T-cell (primary cell): ENCODE measurements at regions not wholly inside any gene's neighbourhood (a gene's known extent, or its start where the extent isn't known, plus 50 kb on each side); places are given as distances from the start of the nearest gene placed in this dataset.
"Not testable (repeated sequence)": the region's sequence is repeated elsewhere in the genome, so short reads cannot be mapped to it uniquely, and the experiment has no call there.

Experiments
- ATAC-seq, 4 experiments: fragments of 200-7000 bp in 3 of 4; fragments of 150-1000 bp in 1 of 4; cut with Tn5 transposase; replicated peaks in 1 of 4; 1 replicate in 3 of 4; 2 replicates in 1 of 4; pipeline ENCODE4 v1.10.0; 2021; ENCODE audit warnings: moderate library complexity in 3 of 4, mild to moderate bottlenecking in 2 of 4, moderate number of reproducible peaks in 1 of 4
- CTCF ChIA-PET, 2 donors: fragments of 300-600 bp; sonication (Branson Sonifier 250); formaldehyde crosslinking; loops; one replicate each; lab custom pipeline; 2022; ENCODE audit warnings: antibody characterized with exemption in 2 of 2; lab: Charles Lee
- POLR2A ChIA-PET, 2 donors: fragments of 300-600 bp; sonication (Branson Sonifier 250); formaldehyde crosslinking; loops; one replicate each; lab custom pipeline; 2022; ENCODE audit warnings: antibody characterized with exemption in 2 of 2; lab: Charles Lee
- DNase-seq, 35 experiments: peaks; one replicate each; pipeline versions ENCODE4 v3.0.0 to v3.0.0-alpha.2; 2013 to 2023
- H3K27ac ChIP-seq: one replicate; pipeline ENCODE4 v1.5.1; 2013; ENCODE audit warnings: low read length
- H3K27me3 ChIP-seq, 2 experiments: replicated peaks in 1 of 2; 1 replicate in 1 of 2; 2 replicates in 1 of 2; pipeline versions ENCODE4 v1.6.1 to v1.7.0; 2013; ENCODE audit warnings: low read length in 1 of 2, mixed read lengths in 1 of 2; ENCODE audit not compliant: control insufficient read depth in 2 of 2, insufficient read depth in 2 of 2; ENCODE audit errors: extremely low read depth in 1 of 2
- H3K36me3 ChIP-seq, 2 donors: 1 replicate in 1 of 2; 2 replicates in 1 of 2; pipeline versions ENCODE4 v1.6.1 to v1.7.0; 2013; ENCODE audit warnings: low read length in 1 of 2; ENCODE audit not compliant: control insufficient read depth in 2 of 2, insufficient read depth in 1 of 2; ENCODE audit errors: extremely low read depth in 1 of 2
- H3K4me1 ChIP-seq, 2 experiments: 1 replicate in 1 of 2; 2 replicates in 1 of 2; pipeline versions ENCODE4 v1.6.1 to v1.7.0; 2013; ENCODE audit warnings: low read length in 2 of 2, mixed read lengths in 1 of 2; ENCODE audit not compliant: insufficient read depth in 2 of 2, control insufficient read depth in 1 of 2; ENCODE audit errors: extremely low read depth in 1 of 2
- H3K4me3 ChIP-seq, 2 donors: 1 replicate in 1 of 2; 2 replicates in 1 of 2; pipeline versions ENCODE4 v1.5.1 to v1.7.0; 2013; ENCODE audit warnings: mild to moderate bottlenecking in 2 of 2, low read length in 1 of 2, moderate library complexity in 1 of 2; ENCODE audit not compliant: control insufficient read depth in 1 of 2; ENCODE audit errors: extremely low read depth in 1 of 2
- H3K9me3 ChIP-seq: 2 replicates; pipeline ENCODE4 v1.7.0; 2013
- H3K27ac Mint-ChIP-seq, 2 donors: one replicate each; pipeline ENCODE4 v1.8.0; 2020 to 2021; ENCODE audit warnings: mild to moderate bottlenecking in 2 of 2, mixed read lengths in 2 of 2
- H3K27me3 Mint-ChIP-seq, 2 donors: one replicate each; pipeline ENCODE4 v1.8.0; 2021 to 2022; ENCODE audit warnings: mixed read lengths in 2 of 2
- H3K36me3 Mint-ChIP-seq: one replicate; pipeline ENCODE4 v1.8.0; 2021; ENCODE audit warnings: mixed read lengths
- H3K4me1 Mint-ChIP-seq, 3 donors: one replicate each; pipeline ENCODE4 v1.8.0; 2020 to 2022; ENCODE audit warnings: mixed read lengths in 3 of 3, mild to moderate bottlenecking in 1 of 3
- H3K4me3 Mint-ChIP-seq, 3 donors: one replicate each; pipeline ENCODE4 v1.8.0; 2020 to 2022; ENCODE audit warnings: mild to moderate bottlenecking in 3 of 3, mixed read lengths in 3 of 3, moderate library complexity in 3 of 3
- H3K9me3 Mint-ChIP-seq, 3 donors: one replicate each; pipeline ENCODE4 v1.8.0; 2020 to 2022; ENCODE audit warnings: mixed read lengths in 3 of 3
- WGBS: methylation state at CpG from one replicate; pipeline ENCODE4 v1.1.5; 2013; ENCODE audit warnings: missing lambda C conversion rate; ENCODE audit not compliant: insufficient coverage; 5-methylcytosine and 5-hydroxymethylcytosine counted together

DNA sequence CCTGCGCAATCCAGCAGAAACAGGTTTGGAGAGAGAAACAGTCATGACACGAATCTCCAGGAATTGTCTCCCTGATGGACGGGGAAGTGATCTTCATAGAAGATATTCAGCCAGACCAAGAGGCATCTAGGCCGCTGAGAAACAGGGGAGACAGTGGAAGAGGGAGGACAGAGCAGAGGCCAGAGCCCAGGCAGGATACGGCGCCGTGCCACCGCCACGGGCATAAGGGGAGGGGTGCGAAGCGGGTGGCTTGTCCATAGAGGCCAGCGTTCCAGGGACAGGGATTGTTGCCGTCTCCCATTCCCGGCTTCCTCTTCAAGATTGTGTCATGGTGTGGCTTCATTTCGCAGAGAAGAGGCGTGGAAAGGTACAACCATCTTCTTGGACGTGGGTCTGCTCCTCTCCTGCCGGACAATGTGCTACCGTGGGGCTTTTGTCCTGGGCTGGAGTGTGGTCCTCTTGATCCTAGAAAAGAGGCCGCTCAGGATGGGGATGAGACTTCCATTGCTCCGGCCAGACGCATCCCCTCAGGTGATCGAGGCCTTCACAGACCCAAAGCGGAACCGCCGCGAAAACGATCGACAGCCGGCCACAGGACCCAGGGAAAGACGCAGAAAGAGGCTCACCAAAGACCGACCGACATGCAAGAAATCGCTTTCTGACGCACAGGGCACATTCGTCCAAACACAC is 118.9 kb upstream of the KCNJ18 start:
- ATAC-seq: not testable (repeated sequence)
- H3K27ac Mint-ChIP-seq: peak overlapping the region in 1 of 2 donors; percentile 22
- WGBS: 89% methylated on average over 29 of the region's 36 CpGs

DNA sequence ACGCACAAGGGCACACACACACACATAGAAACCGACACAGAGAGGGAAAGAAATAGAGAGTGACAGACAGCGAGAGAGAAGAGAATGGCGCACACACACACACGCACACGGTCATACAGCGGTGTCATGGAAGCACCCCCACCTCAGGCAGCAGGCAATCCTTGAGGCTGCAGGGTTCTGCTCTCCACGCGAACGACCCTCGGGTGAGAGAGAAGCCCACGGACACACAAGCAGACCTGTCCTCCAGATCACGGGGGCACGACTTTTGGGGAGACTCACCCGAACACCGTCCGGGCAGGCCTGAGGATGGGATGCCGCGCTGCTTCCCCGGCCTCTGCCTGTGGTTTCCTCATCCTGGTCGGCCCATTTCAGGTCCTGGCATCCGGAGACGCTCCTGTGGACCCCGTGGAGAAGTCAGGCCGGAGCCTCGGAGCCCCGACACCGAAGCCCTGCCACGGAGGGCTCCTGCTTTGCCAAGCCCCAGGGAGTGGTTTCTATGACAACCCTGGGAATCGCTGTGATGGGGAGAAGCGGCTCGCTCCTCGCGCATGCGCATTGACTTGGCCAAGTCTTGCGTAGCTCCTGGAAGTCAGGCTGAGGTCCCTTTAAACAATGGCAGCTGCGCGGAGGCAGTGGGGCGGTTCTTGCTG is 118.2 kb upstream of the KCNJ18 start:
- peaks cover 0 to 20% of the 10 kb centered on the region in 2 experiments for H3K27me3 ChIP-seq
- no peaks in the 10 kb centered on the region for H3K9me3 ChIP-seq
- ATAC-seq (peak; percentile 43 to 93 (median 59)), DNase-seq (peak in 29 of 35 experiments; percentile 7 to 63 (median 32))
- peaks cover 6 to 16% (median 7%) of the 10 kb centered on the region in 3 donors for H3K4me1 Mint-ChIP-seq
- peak overlapping the region in 1 of 2 donors; percentile 48 for H3K4me3 ChIP-seq
- WGBS: 38% methylated on average over 26 of the region's 39 CpGs
- H3K4me1 ChIP-seq: no peaks in the 10 kb centered on the region
- H3K27ac ChIP-seq: no peak overlapping the region
- no peaks in the 10 kb centered on the region for H3K36me3 ChIP-seq
- ChIA-PET POLR2A (no interaction called here), CTCF (no interaction called here)
- no peak overlapping the region for H3K27ac Mint-ChIP-seq
- H3K4me3 Mint-ChIP-seq: peak overlapping the region; percentile 50 to 78 (median 52)
- H3K9me3 Mint-ChIP-seq: peaks cover 0 to 4% (median 0%) of the 10 kb centered on the region in 3 donors
- H3K27me3 Mint-ChIP-seq: peaks cover 12 to 19% of the 10 kb centered on the region in 2 donors
- H3K36me3 Mint-ChIP-seq: no peaks in the 10 kb centered on the region

More for the DNA sequence above, 118.9 kb upstream of the KCNJ18 start:
- peaks cover 0 to 17% of the 10 kb centered on the region in 2 experiments for H3K27me3 ChIP-seq
- H3K9me3 Mint-ChIP-seq, H3K36me3 Mint-ChIP-seq, H3K27ac ChIP-seq, DNase-seq, H3K9me3 ChIP-seq, H3K36me3 ChIP-seq, POLR2A ChIA-PET, H3K4me1 ChIP-seq, CTCF ChIA-PET: not testable (repeated sequence)
- Mint-ChIP-seq H3K4me1 (peaks cover 6 to 16% (median 7%) of the 10 kb centered on the region in 3 donors), H3K4me3 (peak overlapping the region; percentile 50 to 78 (median 52)), H3K27me3 (peaks cover 12 to 14% of the 10 kb centered on the region in 2 donors)
- peak overlapping the region in 1 of 2 donors; percentile 48 for H3K4me3 ChIP-seq

DNA sequence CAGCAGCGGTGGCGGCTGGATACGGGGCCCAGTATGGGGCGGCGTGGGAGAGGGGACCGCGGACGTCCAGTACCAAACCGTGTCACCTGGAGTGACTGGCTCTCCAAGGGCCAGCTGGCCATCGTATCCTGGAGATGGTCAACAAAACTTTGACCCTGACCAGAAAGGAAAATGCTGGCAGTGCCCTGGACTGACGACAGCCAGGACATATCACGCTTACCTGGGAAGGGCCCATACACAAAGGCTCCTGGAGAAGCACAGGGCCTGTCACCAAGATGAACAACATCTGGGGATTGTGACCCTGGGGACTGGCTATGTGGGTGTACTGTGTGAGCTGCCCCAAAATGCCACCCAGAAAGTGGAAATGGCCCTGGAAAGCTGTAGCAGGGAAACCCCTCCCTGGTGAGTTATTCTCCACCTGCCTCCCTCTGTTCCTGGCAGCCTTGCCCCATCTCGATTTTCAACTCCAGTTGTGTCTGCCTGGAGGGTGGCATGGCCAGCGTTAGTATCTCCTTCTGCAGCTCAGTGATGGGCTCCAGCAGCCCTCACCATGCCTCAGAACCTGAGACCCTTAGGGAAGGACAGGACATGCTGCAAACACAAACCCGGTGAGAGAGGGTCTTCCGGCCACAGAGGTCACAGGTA is 117.6 kb upstream of the KCNJ18 start:
- POLR2A ChIA-PET, H3K27ac ChIP-seq, CTCF ChIA-PET, H3K36me3 Mint-ChIP-seq, H3K36me3 ChIP-seq, H3K9me3 Mint-ChIP-seq, ATAC-seq, DNase-seq, H3K4me1 ChIP-seq, H3K9me3 ChIP-seq, H3K27ac Mint-ChIP-seq: not testable (repeated sequence)
- H3K27me3 Mint-ChIP-seq: peaks cover 12 to 18% of the 10 kb centered on the region in 2 donors
- H3K4me3 Mint-ChIP-seq: peak overlapping the region in 2 of 3 donors; percentile 50 to 78
- H3K27me3 ChIP-seq: peaks cover 0 to 20% of the 10 kb centered on the region in 2 experiments
- WGBS: no CpG with 5 or more reads among the region's 16 CpGs
- peak overlapping the region in 1 of 2 donors; percentile 48 for H3K4me3 ChIP-seq
- peaks cover 6 to 16% (median 7%) of the 10 kb centered on the region in 3 donors for H3K4me1 Mint-ChIP-seq

DNA sequence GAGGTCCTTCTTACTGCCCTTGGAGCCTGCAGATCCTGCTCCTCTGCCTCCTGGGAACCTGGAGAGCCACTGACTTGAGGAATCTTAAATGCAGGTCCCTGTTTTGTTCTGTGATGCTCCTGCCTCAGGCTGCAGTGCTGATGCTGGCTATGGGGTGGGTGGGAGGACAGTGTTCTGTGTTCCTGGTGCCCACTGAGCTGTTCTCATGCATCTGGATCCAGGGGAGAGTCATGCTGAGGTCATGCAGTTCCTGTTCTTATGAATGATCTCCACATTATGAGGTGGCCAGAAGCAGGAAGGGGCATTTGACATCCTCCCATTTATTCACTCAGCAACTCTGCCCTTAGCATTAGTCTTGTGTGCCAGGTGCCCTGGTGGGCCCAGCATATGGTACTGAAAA is 113.5 kb upstream of the KCNJ18 start:
- H3K9me3 Mint-ChIP-seq, DNase-seq, CTCF ChIA-PET, H3K4me1 ChIP-seq, H3K4me1 Mint-ChIP-seq, ATAC-seq, H3K36me3 Mint-ChIP-seq, H3K4me3 Mint-ChIP-seq, H3K36me3 ChIP-seq, H3K4me3 ChIP-seq, POLR2A ChIA-PET, H3K9me3 ChIP-seq, H3K27ac Mint-ChIP-seq, H3K27ac ChIP-seq: not testable (repeated sequence)
- peaks cover 0 to 13% of the 10 kb centered on the region in 2 experiments for H3K27me3 ChIP-seq
- H3K27me3 Mint-ChIP-seq: peaks cover 2 to 12% of the 10 kb centered on the region in 2 donors

DNA sequence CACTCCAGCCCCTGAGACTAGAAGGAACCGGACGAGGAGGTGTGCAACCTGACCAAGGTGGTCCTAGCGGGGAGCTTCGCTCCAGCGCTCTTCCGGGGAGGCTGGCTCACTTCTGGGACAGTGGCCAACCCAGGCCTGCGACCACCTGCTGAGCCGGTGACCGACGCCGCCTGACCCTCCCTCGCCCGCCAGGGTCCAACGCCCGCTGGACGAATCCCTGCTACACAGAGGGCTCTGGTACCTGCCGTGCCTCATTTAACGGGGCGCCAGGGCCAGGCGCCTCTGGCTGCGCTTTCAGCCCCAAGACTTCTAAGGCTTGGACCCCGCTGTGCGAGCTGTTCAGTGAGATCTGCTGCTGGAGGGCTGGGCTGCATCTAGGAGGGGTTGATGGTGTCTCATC is 99.5 kb upstream of the KCNJ18 start:
- no peaks in the 10 kb centered on the region for H3K9me3 ChIP-seq
- WGBS: 92% methylated on average over 23 of the region's 23 CpGs
- peaks cover 0 to 13% of the 10 kb centered on the region in 2 experiments for H3K27me3 ChIP-seq
- DNase-seq: no peak
- no peak overlapping the region for H3K27ac ChIP-seq
- no peak for ATAC-seq
- Mint-ChIP-seq H3K27me3 (peaks cover 11 to 25% of the 10 kb centered on the region in 2 donors), H3K36me3 (no peaks in the 10 kb centered on the region), H3K9me3 (peaks cover 0 to 2% (median 0%) of the 10 kb centered on the region in 3 donors), H3K4me1 (no peaks in the 10 kb centered on the region), H3K27ac (no peak overlapping the region), H3K4me3 (no peak overlapping the region)
- POLR2A ChIA-PET: no interaction called here
- CTCF ChIA-PET: no interaction called here
- no peak overlapping the region for H3K4me3 ChIP-seq
- no peaks in the 10 kb centered on the region for H3K36me3 ChIP-seq
- H3K4me1 ChIP-seq: no peaks in the 10 kb centered on the region

DNA sequence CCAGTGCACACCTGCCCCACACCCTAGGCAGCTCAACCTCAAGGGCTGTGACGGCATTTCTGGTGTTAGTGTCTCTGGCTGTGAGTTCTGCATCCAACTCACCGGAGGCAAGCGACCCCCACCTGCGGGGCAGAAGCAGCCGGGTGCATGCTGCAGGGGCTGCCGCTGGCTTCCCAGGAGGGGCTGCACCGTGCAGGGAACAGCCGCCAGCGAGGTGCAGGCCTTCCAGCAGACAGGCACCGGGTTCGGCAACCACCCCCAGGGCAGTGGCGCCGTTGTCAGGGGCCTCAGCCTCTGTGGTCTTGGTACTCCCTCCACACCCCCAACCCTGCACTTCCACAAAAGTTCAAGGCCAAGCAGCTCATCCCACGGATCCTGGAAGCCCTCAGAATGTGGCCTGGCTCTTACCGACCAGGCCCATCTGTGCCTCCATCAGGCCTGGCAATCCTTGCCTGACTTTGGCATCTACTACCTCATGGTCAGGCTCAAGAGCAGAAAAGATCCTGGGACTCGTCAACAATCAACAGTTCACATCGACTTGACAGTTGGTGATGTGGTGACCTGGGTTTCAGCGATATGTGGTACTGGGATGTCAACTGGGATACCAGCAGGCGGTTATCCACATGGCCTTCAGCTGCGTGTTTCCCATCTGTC is 98.7 kb upstream of the KCNJ18 start:
- H3K27ac Mint-ChIP-seq, H3K36me3 Mint-ChIP-seq, H3K9me3 Mint-ChIP-seq, ATAC-seq, H3K27ac ChIP-seq, H3K36me3 ChIP-seq, H3K4me3 ChIP-seq, CTCF ChIA-PET, H3K9me3 ChIP-seq, H3K4me1 ChIP-seq, H3K4me3 Mint-ChIP-seq, H3K4me1 Mint-ChIP-seq, POLR2A ChIA-PET: not testable (repeated sequence)
- WGBS: 85% methylated on average over 18 of the region's 20 CpGs
- peak in 1 of 35 experiments; percentile 24 for DNase-seq
- H3K27me3 Mint-ChIP-seq: peaks cover 13 to 31% of the 10 kb centered on the region in 2 donors
- peaks cover 0 to 16% of the 10 kb centered on the region in 2 experiments for H3K27me3 ChIP-seq
